ENCODE measurements at regions not wholly inside any gene's neighbourhood (a gene's known extent, or its start where the extent isn't known, plus 50 kb on each side); places are given as distances from the start of the nearest gene placed in this dataset.
"Not testable (repeated sequence)": the region's sequence is repeated elsewhere in the genome, so short reads cannot be mapped to it uniquely, and the experiment has no call there.

DNA sequence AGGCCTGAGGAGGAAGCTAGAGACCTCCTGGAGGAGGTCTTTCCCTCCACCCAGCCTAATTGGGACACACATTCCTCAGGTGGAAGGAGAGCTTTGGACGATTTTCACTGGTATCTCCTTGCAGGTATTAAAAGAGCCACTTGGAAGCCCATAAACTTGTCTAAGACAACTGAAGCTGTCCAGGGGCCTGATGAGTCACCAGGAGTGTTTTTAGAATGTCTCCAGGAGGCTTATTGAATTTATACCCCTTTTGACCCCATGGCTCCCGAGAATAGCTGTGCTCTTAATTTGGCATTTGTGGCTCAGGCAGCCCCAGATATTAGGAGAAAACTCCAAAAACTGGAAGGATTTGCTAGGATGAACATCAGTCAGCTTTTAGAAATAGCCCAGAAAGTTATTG lies 922.7 kb upstream of the AMELY start:
- 27% methylated on average over 2 of the region's 2 CpGs for WGBS
- H3K4me3 ChIP-seq (ENCODE audit: low read length): no peak overlapping the region
- no peak overlapping the region for H3K27ac ChIP-seq (ENCODE audit: low read depth, low read length)
- no peak overlapping the region for H3K9ac ChIP-seq (ENCODE audit: low read depth, low read length)
- H3K9me3 ChIP-seq (ENCODE audit: insufficient read depth, low read depth, low read length): no peaks in the 10 kb centered on the region
- H3K36me3 ChIP-seq (ENCODE audit: insufficient read depth, low read length): no peaks in the 10 kb centered on the region
- peaks cover 96% of the 10 kb centered on the region for H3K27me3 ChIP-seq (ENCODE audit: insufficient read depth, low read length)
- peaks cover 30% of the 10 kb centered on the region for H3K4me1 ChIP-seq (ENCODE audit: insufficient read depth, low read length)

DNA sequence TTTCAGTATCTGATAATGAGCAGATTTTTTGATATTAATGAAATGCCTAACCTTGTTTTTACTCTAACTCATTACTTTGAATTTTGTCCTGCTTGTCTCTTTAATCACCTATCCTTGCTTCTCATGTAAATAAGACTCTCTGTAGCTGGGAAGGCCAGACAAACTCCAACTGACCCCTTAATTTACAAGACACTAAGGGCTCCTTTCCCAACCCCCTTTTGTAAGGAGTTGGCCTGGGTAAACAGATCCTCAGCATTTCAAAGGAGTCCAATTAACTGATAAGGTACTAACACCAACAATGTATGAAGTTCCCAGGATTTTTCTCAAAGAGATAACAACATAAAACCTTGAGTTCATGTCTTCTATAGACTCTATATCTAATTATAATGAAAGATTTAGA lies 919.3 kb upstream of the AMELY start:
- not testable (repeated sequence) for H3K27ac ChIP-seq (ENCODE audit: low read depth, low read length); H3K36me3 ChIP-seq (ENCODE audit: insufficient read depth, low read length)

DNA sequence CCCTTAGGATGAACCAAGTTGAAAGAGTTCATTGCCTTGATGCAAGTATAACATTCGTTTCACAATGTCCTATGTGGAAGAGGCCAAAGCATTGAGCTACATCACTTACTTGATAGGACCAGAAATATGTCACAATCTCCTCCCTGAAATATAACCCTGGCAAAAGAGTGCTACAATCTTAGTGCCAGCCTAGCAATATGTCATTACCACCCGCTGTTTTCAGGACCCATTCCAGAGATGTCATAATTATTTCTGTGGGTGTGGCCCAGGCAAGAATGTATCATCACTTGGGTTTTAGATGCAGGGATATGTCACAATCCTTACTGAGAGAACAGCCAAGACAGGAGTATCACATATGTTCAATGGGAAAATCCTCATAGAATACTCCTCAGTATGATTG lies 915.0 kb upstream of the AMELY start:
- H3K27ac ChIP-seq (ENCODE audit: low read depth, low read length): no peak overlapping the region
- no peaks in the 10 kb centered on the region for H3K36me3 ChIP-seq (ENCODE audit: insufficient read depth, low read length)

More for the DNA sequence above, 919.3 kb upstream of the AMELY start:
- H3K9ac ChIP-seq (ENCODE audit: low read depth, low read length); H3K9me3 ChIP-seq (ENCODE audit: insufficient read depth, low read depth, low read length); H3K4me3 ChIP-seq (ENCODE audit: low read length): not testable (repeated sequence)
- H3K4me1 ChIP-seq (ENCODE audit: insufficient read depth, low read length): peaks cover 25% of the 10 kb centered on the region
- H3K27me3 ChIP-seq (ENCODE audit: insufficient read depth, low read length): peaks cover 89% of the 10 kb centered on the region

DNA sequence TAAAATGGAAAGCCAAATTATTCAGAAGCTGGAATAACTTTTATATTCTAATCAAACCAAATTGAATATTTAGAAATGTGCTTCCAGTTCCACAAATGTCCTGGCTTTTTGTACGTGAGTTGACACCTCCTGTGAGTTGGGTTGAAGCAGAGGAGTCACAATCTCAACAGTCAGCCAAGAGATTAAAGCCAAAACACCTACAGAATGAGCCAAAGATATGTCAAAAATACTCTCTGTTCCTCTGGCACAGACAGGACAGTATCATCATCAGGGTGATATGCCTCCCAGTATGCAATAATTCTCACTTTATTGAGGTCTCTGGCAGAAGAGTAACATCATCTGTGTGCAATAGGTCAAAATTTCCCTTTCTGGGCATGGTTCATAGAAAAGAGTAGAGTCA lies 914.3 kb upstream of the AMELY start:
- no peak overlapping the region for H3K4me3 ChIP-seq (ENCODE audit: low read length)
- no peak overlapping the region for H3K9ac ChIP-seq (ENCODE audit: low read depth, low read length)
- H3K27me3 ChIP-seq (ENCODE audit: insufficient read depth, low read length): peaks cover 40% of the 10 kb centered on the region
- H3K36me3 ChIP-seq (ENCODE audit: insufficient read depth, low read length): no peaks in the 10 kb centered on the region
- H3K27ac ChIP-seq (ENCODE audit: low read depth, low read length): no peak overlapping the region
- no peaks in the 10 kb centered on the region for H3K9me3 ChIP-seq (ENCODE audit: insufficient read depth, low read depth, low read length)
- WGBS: 100% methylated on average over 1 of the region's 1 CpG
- H3K4me1 ChIP-seq (ENCODE audit: insufficient read depth, low read length): no peaks in the 10 kb centered on the region

More for the DNA sequence above, 915.0 kb upstream of the AMELY start:
- no peak overlapping the region for H3K4me3 ChIP-seq (ENCODE audit: low read length)
- H3K9ac ChIP-seq (ENCODE audit: low read depth, low read length): no peak overlapping the region
- H3K4me1 ChIP-seq (ENCODE audit: insufficient read depth, low read length): no peaks in the 10 kb centered on the region
- peaks cover 46% of the 10 kb centered on the region for H3K27me3 ChIP-seq (ENCODE audit: insufficient read depth, low read length)
- 85% methylated on average over 1 of the region's 2 CpGs for WGBS
- H3K9me3 ChIP-seq (ENCODE audit: insufficient read depth, low read depth, low read length): no peaks in the 10 kb centered on the region

DNA sequence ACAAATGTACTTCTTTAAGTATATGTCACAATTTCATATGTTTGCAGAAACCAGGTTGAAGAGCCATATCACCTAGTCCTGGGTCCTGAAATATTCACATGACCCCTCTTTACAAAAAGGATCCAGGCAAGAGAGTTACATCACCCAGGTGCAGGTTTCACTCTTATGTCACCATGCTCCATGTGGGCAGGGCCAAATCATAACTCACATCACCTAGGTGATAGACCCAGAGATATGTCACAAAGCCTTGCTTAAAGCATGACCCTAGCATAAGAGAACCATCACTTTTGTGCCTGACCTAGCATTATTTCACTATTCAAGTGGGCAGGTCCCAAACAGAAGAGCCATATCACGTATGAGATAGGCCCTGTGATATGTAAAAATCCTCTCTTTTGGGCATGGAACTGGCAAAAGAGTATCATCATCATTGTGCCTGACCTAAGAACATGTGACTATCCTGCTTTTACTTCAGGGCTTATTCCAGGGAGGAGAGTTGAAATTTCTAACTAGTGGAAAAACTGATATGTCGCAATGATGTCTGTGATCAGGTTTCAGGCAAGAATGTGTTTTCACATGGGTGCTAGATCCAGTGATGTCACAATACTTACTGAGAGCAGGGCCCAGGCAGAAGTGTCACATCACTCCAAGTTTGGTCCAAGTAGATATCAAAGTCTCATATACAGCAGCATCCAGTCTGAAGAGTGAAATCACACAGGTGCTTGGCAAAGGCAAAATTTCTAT lies 909.9 kb upstream of the AMELY start:
- Histone ChIP-seq H3K4me1 (ENCODE audit: insufficient read depth, low read length) (no peaks in the 10 kb centered on the region), H3K36me3 (ENCODE audit: insufficient read depth, low read length) (no peaks in the 10 kb centered on the region), H3K27ac (ENCODE audit: low read depth, low read length) (no peak overlapping the region), H3K27me3 (ENCODE audit: insufficient read depth, low read length) (peaks cover 1% of the 10 kb centered on the region), H3K9me3 (ENCODE audit: insufficient read depth, low read depth, low read length) (no peaks in the 10 kb centered on the region), H3K4me3 (ENCODE audit: low read length) (no peak overlapping the region), H3K9ac (ENCODE audit: low read depth, low read length) (no peak overlapping the region)
- WGBS: 97% methylated on average over 2 of the region's 2 CpGs

DNA sequence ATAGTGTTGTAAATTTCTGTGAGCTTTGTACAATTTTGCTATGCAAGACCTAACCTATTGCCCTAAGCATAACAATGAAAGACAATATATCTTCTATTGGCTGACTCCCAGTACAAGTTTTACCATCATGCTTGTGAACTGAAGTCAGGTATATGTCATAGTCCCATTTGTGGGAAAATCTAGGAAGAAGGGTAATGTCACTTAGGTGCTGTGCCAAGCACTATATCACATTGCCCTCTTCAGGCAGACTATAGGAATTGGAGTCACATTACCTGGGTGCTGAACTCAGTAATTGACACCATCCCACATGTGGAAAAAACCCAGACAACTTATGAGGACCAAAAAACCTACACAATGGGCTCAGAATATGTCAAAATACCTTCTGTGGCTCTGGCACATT lies 907.4 kb upstream of the AMELY start:
- H3K27ac ChIP-seq (ENCODE audit: low read depth, low read length): no peak overlapping the region
- no peak overlapping the region for H3K9ac ChIP-seq (ENCODE audit: low read depth, low read length)
- H3K9me3 ChIP-seq (ENCODE audit: insufficient read depth, low read depth, low read length): no peaks in the 10 kb centered on the region
- no peaks in the 10 kb centered on the region for H3K36me3 ChIP-seq (ENCODE audit: insufficient read depth, low read length)
- no peaks in the 10 kb centered on the region; the same call in 1 of the 2 replicates for H3K27me3 ChIP-seq (ENCODE audit: insufficient read depth, low read length)
- H3K4me3 ChIP-seq (ENCODE audit: low read length): no peak overlapping the region
- no peaks in the 10 kb centered on the region for H3K4me1 ChIP-seq (ENCODE audit: insufficient read depth, low read length)

DNA sequence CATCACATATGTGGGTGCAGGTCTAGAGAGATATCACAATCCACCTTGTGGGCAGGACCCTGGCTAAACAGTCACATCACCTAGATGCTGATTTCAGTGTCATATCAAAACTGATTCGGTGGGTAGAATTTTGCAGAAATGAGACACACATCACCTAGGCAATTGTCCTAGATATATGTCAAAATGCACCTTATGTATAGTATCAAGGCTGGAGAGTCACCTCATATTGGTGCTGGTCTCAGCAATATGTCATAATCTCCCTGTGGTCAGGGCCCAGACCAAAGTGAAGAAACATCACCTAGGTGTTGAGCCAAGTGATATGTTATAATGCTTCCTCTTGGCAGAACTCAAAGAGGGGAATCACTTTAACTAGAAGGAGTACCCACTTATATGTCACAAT lies 905.0 kb upstream of the AMELY start:
- Histone ChIP-seq H3K27ac (ENCODE audit: low read depth, low read length) (no peak overlapping the region), H3K4me3 (ENCODE audit: low read length) (no peak overlapping the region), H3K4me1 (ENCODE audit: insufficient read depth, low read length) (no peaks in the 10 kb centered on the region), H3K9me3 (ENCODE audit: insufficient read depth, low read depth, low read length) (no peaks in the 10 kb centered on the region), H3K27me3 (ENCODE audit: insufficient read depth, low read length) (no peaks in the 10 kb centered on the region), H3K36me3 (ENCODE audit: insufficient read depth, low read length) (no peaks in the 10 kb centered on the region), H3K9ac (ENCODE audit: low read depth, low read length) (no peak overlapping the region)
- WGBS: 100% methylated on average over 1 of the region's 1 CpG

DNA sequence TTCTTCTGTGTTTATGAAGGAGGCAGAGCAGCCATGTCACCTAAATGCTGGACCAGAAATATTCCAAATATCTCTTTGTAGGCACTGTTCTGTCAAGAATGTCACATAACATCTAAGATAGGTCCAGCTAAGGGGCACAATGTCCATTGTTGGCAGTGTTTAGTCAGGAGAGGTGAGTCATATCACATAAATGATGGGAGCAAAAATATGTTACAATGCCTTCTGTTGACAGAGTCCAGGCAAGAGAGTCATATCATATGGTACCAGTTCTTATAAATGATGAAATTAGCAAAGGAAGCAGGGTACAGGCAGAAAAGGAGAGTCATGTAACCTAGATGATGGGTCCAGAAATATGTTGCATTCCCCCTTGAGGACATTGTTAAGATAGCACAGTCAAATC lies 904.4 kb upstream of the AMELY start:
- H3K9me3 ChIP-seq (ENCODE audit: insufficient read depth, low read depth, low read length): no peaks in the 10 kb centered on the region
- H3K36me3 ChIP-seq (ENCODE audit: insufficient read depth, low read length): no peaks in the 10 kb centered on the region
- no peak overlapping the region for H3K4me3 ChIP-seq (ENCODE audit: low read length)
- H3K27me3 ChIP-seq (ENCODE audit: insufficient read depth, low read length): no peaks in the 10 kb centered on the region
- H3K9ac ChIP-seq (ENCODE audit: low read depth, low read length): no peak overlapping the region
- H3K27ac ChIP-seq (ENCODE audit: low read depth, low read length): no peak overlapping the region
- no peaks in the 10 kb centered on the region for H3K4me1 ChIP-seq (ENCODE audit: insufficient read depth, low read length)

DNA sequence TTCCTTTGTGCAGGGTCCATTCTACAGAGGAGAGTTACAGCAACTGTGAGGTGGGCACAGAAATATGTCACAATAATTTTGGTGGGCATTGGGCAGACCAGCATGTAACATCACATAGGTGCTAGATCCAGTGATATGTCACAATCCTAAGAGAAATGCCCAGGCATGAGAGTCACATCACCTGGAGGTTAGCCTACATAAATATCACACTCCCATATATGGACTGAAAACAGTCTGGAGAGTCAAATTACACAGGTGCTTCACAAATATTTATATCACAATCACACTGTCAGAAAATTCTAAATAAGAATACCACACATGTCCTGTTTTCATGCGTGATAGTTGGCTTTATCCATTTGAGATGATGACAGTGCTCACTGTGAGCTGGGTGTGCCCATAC lies 903.7 kb upstream of the AMELY start:
- WGBS: 92% methylated on average over 1 of the region's 1 CpG

DNA sequence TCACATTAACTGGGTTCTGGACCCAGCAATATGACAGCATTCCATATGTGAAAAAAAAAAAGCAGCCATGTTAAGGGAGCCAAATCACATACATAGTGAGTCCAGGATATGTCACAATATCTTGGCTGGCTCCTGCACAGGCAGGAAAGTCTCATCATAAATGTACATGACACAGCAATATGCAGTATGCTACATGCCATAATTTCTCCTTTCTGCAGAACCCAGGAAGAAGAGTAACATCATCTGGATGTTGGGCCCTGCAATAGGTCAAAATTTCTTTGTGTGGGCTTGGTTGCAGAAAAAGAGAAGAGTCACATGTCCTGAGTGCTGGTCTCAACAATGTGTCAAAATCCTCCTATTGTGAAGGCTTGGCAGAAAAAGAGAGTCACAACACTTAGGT lies 902.8 kb upstream of the AMELY start:
- Histone ChIP-seq H3K9me3 (ENCODE audit: insufficient read depth, low read depth, low read length) (no peaks in the 10 kb centered on the region), H3K27ac (ENCODE audit: low read depth, low read length) (no peak overlapping the region), H3K4me1 (ENCODE audit: insufficient read depth, low read length) (no peaks in the 10 kb centered on the region), H3K4me3 (ENCODE audit: low read length) (no peak overlapping the region), H3K9ac (ENCODE audit: low read depth, low read length) (no peak overlapping the region), H3K36me3 (ENCODE audit: insufficient read depth, low read length) (no peaks in the 10 kb centered on the region), H3K27me3 (ENCODE audit: insufficient read depth, low read length) (no peaks in the 10 kb centered on the region)

More for the DNA sequence above, 903.7 kb upstream of the AMELY start:
- Histone ChIP-seq H3K9ac (ENCODE audit: low read depth, low read length) (no peak overlapping the region), H3K4me1 (ENCODE audit: insufficient read depth, low read length) (no peaks in the 10 kb centered on the region), H3K27ac (ENCODE audit: low read depth, low read length) (no peak overlapping the region), H3K4me3 (ENCODE audit: low read length) (no peak overlapping the region), H3K27me3 (ENCODE audit: insufficient read depth, low read length) (no peaks in the 10 kb centered on the region), H3K9me3 (ENCODE audit: insufficient read depth, low read depth, low read length) (no peaks in the 10 kb centered on the region), H3K36me3 (ENCODE audit: insufficient read depth, low read length) (no peaks in the 10 kb centered on the region)

DNA sequence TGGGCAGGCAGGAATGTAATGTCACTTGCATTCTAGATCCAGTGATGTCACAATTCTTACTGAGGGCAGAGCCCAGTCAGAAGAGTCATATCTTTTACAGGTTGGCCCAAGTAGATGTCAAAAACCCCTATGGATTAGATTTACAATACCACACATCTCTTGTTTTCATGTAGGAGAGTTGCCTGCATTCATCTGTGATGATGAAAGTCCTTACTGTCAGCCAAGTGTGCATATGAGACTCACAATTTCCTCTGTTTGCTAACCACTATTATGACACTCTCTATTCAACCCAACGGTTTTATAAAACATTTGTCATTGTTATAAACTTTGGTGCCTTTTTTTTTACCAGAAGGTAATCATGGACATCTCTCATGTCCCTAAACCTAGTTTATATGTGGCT lies 898.8 kb upstream of the AMELY start:
- no peaks in the 10 kb centered on the region for H3K9me3 ChIP-seq (ENCODE audit: insufficient read depth, low read depth, low read length)
- no peak overlapping the region for H3K9ac ChIP-seq (ENCODE audit: low read depth, low read length)
- H3K27me3 ChIP-seq (ENCODE audit: insufficient read depth, low read length): no peaks in the 10 kb centered on the region
- no peak overlapping the region for H3K27ac ChIP-seq (ENCODE audit: low read depth, low read length)
- H3K4me3 ChIP-seq (ENCODE audit: low read length): no peak overlapping the region
- WGBS: no CpG with 5 or more reads among the region's 1 CpG
- no peaks in the 10 kb centered on the region for H3K36me3 ChIP-seq (ENCODE audit: insufficient read depth, low read length)
- H3K4me1 ChIP-seq (ENCODE audit: insufficient read depth, low read length): no peaks in the 10 kb centered on the region

DNA sequence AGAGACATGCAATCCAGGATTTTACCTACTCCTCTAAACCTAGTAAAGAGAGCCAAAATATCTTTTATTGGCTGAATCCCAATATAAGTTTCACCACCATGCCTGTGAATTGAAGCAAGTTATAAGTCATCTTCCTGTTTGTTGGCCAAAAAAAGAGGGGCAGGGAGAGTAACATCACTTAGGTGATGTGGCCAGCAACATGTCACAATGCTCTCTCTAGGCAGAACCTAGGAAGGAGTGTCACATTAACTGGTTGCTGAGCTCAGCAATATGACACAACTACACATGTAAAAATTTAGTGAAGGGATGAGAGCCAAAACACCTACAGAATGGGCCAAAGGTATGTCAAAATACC lies 895.9 kb upstream of the AMELY start:
- no peaks in the 10 kb centered on the region for H3K9me3 ChIP-seq (ENCODE audit: insufficient read depth, low read depth, low read length)
- H3K4me3 ChIP-seq (ENCODE audit: low read length): no peak overlapping the region
- no peak overlapping the region for H3K9ac ChIP-seq (ENCODE audit: low read depth, low read length)
- H3K36me3 ChIP-seq (ENCODE audit: insufficient read depth, low read length): no peaks in the 10 kb centered on the region
- no peaks in the 10 kb centered on the region for H3K4me1 ChIP-seq (ENCODE audit: insufficient read depth, low read length)
- H3K27ac ChIP-seq (ENCODE audit: low read depth, low read length): no peak overlapping the region
- H3K27me3 ChIP-seq (ENCODE audit: insufficient read depth, low read length): no peaks in the 10 kb centered on the region
